ENCODE measurements at regions not wholly inside any gene's neighbourhood (a gene's known extent, or its start where the extent isn't known, plus 50 kb on each side); places are given as distances from the start of the nearest gene placed in this dataset.
"Not testable (repeated sequence)": the region's sequence is repeated elsewhere in the genome, so short reads cannot be mapped to it uniquely, and the experiment has no call there.

GRCh38 chr5:51227963-51228470, 155.2 kb upstream of the ISL1 start:
- no peaks in the 10 kb centered on the region for H3K27me3 ChIP-seq (ENCODE audit: control insufficient read depth in 1 of 2, insufficient read depth in 2 of 2, low read length in 2 of 2)
- H3K36me3 ChIP-seq (ENCODE audit: insufficient read depth, low read length), result no peaks in the 10 kb centered on the region
- CTCF ChIA-PET, result no interaction called here
- H3K4me3 ChIP-seq (ENCODE audit: low read length), result no peak overlapping the region
- DNase-seq (no peak), ATAC-seq (ENCODE audit: poor library complexity) (no peak)
- no peaks in the 10 kb centered on the region for H3K36me3 Mint-ChIP-seq (ENCODE audit: low read depth)
- peaks cover 14% of the 10 kb centered on the region for H3K9me3 Mint-ChIP-seq
- POLR2A ChIA-PET, result no interaction called here
- no peaks in the 10 kb centered on the region for H3K27me3 Mint-ChIP-seq
- no peaks in the 10 kb centered on the region for H3K4me1 ChIP-seq (ENCODE audit: insufficient read depth, low read length)
- H3K4me3 Mint-ChIP-seq, result no peak overlapping the region
- TF ChIP-seq, protein P1, sequence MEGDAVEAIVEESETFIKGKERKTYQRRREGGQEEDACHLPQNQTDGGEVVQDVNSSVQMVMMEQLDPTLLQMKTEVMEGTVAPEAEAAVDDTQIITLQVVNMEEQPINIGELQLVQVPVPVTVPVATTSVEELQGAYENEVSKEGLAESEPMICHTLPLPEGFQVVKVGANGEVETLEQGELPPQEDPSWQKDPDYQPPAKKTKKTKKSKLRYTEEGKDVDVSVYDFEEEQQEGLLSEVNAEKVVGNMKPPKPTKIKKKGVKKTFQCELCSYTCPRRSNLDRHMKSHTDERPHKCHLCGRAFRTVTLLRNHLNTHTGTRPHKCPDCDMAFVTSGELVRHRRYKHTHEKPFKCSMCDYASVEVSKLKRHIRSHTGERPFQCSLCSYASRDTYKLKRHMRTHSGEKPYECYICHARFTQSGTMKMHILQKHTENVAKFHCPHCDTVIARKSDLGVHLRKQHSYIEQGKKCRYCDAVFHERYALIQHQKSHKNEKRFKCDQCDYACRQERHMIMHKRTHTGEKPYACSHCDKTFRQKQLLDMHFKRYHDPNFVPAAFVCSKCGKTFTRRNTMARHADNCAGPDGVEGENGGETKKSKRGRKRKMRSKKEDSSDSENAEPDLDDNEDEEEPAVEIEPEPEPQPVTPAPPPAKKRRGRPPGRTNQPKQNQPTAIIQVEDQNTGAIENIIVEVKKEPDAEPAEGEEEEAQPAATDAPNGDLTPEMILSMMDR (IDR thresholded peaks at IDR 0.05), result no peak
- peaks cover 0 to 13% of the 10 kb centered on the region in 2 experiments for H3K9me3 ChIP-seq (ENCODE audit: control insufficient read depth in 1 of 2, insufficient read depth in 1 of 2, low read length in 2 of 2)
- H3K4me1 Mint-ChIP-seq (ENCODE audit: low read depth), result no peaks in the 10 kb centered on the region
- intact Hi-C loops (cut with DNase I, micrococcal nuclease), result no loop called here
- H3K27ac ChIP-seq (ENCODE audit: low read depth in 1 of 2, low read length in 2 of 2), result no peak overlapping the region
- no peak overlapping the region for H3K27ac Mint-ChIP-seq

- Mint-ChIP-seq H3K9me3 (peaks cover 12% of the 10 kb centered on the region), H3K4me3 (no peak overlapping the region), H3K27ac (no peak overlapping the region), H3K27me3 (no peaks in the 10 kb centered on the region), H3K36me3 (ENCODE audit: low read depth) (no peaks in the 10 kb centered on the region), H3K4me1 (ENCODE audit: low read depth) (no peaks in the 10 kb centered on the region)
- H3K27me3 ChIP-seq (ENCODE audit: control insufficient read depth in 1 of 2, insufficient read depth in 2 of 2, low read length in 2 of 2), result no peaks in the 10 kb centered on the region
- POLR2A ChIA-PET, result no interaction called here
- intact Hi-C loops (cut with DNase I, micrococcal nuclease), result no loop called here
- H3K4me1 ChIP-seq (ENCODE audit: insufficient read depth, low read length), result no peaks in the 10 kb centered on the region
- CTCF ChIA-PET, result no interaction called here
- peaks cover 0 to 13% of the 10 kb centered on the region in 2 experiments for H3K9me3 ChIP-seq (ENCODE audit: control insufficient read depth in 1 of 2, insufficient read depth in 1 of 2, low read length in 2 of 2)
- DNase-seq, result no peak
- no peaks in the 10 kb centered on the region for H3K36me3 ChIP-seq (ENCODE audit: insufficient read depth, low read length)
- TF ChIP-seq, protein P1 (IDR thresholded peaks at IDR 0.05), result no peak
- no peak overlapping the region for H3K27ac ChIP-seq (ENCODE audit: low read depth in 1 of 2, low read length in 2 of 2)
- ATAC-seq (ENCODE audit: poor library complexity), result no peak
- H3K4me3 ChIP-seq (ENCODE audit: low read length), result no peak overlapping the region
Observed at GRCh38 chr5:51230336-51230735, 152.9 kb upstream of the ISL1 start.

DNA sequence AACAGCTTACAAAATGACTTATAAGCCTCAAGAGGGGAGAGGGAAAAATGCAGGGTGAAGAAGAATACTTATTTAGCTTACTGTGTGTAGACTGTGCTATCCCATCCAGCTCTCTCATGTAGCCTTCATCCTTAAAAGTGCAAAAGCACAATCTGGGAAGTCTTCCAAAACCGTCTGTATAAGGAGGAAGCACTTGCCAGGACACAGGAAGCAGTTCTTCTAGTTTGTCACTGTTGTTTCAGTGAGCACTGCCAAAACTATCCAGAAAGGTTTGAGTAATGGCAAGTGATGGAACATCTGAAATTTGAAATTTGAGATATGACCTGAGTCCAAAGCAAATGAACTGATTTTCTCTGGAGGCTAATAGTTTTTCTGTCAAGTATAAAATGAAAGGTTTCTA, 140.8 kb upstream of the ISL1 start:
- TF ChIP-seq, protein P1 (IDR thresholded peaks at IDR 0.05), result no peak
- H3K4me1 Mint-ChIP-seq (ENCODE audit: low read depth), result no peaks in the 10 kb centered on the region
- peaks cover 0 to 3% of the 10 kb centered on the region in 2 experiments for H3K9me3 ChIP-seq (ENCODE audit: control insufficient read depth in 1 of 2, insufficient read depth in 1 of 2, low read length in 2 of 2)
- H3K9me3 Mint-ChIP-seq, result peaks cover 8% of the 10 kb centered on the region
- no peak overlapping the region for H3K4me3 Mint-ChIP-seq
- no peaks in the 10 kb centered on the region for H3K4me1 ChIP-seq (ENCODE audit: insufficient read depth, low read length)
- H3K27ac ChIP-seq (ENCODE audit: low read depth in 1 of 2, low read length in 2 of 2), result no peak overlapping the region
- ChIA-PET CTCF (no interaction called here), POLR2A (no interaction called here)
- H3K36me3 Mint-ChIP-seq (ENCODE audit: low read depth), result no peaks in the 10 kb centered on the region
- DNase-seq, result no peak
- ATAC-seq (ENCODE audit: poor library complexity), result no peak
- no peak overlapping the region for H3K27ac Mint-ChIP-seq
- intact Hi-C loops (cut with DNase I, micrococcal nuclease), result no loop called here
- no peaks in the 10 kb centered on the region for H3K27me3 Mint-ChIP-seq
- no peaks in the 10 kb centered on the region for H3K36me3 ChIP-seq (ENCODE audit: insufficient read depth, low read length)
- no peak overlapping the region for H3K4me3 ChIP-seq (ENCODE audit: low read length)
- H3K27me3 ChIP-seq (ENCODE audit: control insufficient read depth in 1 of 2, insufficient read depth in 2 of 2, low read length in 2 of 2), result no peaks in the 10 kb centered on the region

GRCh38 chr5:51250957-51251356, 132.3 kb upstream of the ISL1 start:
- H3K27me3 ChIP-seq (ENCODE audit: control insufficient read depth in 1 of 2, insufficient read depth in 2 of 2, low read length in 2 of 2); H3K27ac Mint-ChIP-seq; H3K9me3 ChIP-seq (ENCODE audit: control insufficient read depth in 1 of 2, insufficient read depth in 1 of 2, low read length in 2 of 2); H3K4me1 Mint-ChIP-seq (ENCODE audit: low read depth); H3K27me3 Mint-ChIP-seq; intact Hi-C loops (cut with DNase I, micrococcal nuclease); CTCF ChIA-PET; ATAC-seq (ENCODE audit: poor library complexity); H3K4me1 ChIP-seq (ENCODE audit: insufficient read depth, low read length); DNase-seq; H3K27ac ChIP-seq (ENCODE audit: low read depth in 1 of 2, low read length in 2 of 2); H3K4me3 ChIP-seq (ENCODE audit: low read length); POLR2A ChIA-PET; H3K4me3 Mint-ChIP-seq; H3K9me3 Mint-ChIP-seq; H3K36me3 Mint-ChIP-seq (ENCODE audit: low read depth); H3K36me3 ChIP-seq (ENCODE audit: insufficient read depth, low read length): not testable (repeated sequence)
